ENCODE measurements at regions not wholly inside any gene's neighbourhood (a gene's known extent, or its start where the extent isn't known, plus 50 kb on each side); places are given as distances from the start of the nearest gene placed in this dataset.

- Histone ChIP-seq H3K4me3 (ENCODE audit: low read depth, low read length) (no peak overlapping the region), H3K9me3 (ENCODE audit: control insufficient read depth, insufficient read depth, low read length) (peaks cover 35% of the 10 kb centered on the region), H3K27ac (ENCODE audit: low read depth, low read length) (no peak overlapping the region), H3K27me3 (ENCODE audit: control insufficient read depth, insufficient read depth, low read length) (no peaks in the 10 kb centered on the region)
- CTCF ChIA-PET: no interaction called here
- TF ChIP-seq, protein P1, sequence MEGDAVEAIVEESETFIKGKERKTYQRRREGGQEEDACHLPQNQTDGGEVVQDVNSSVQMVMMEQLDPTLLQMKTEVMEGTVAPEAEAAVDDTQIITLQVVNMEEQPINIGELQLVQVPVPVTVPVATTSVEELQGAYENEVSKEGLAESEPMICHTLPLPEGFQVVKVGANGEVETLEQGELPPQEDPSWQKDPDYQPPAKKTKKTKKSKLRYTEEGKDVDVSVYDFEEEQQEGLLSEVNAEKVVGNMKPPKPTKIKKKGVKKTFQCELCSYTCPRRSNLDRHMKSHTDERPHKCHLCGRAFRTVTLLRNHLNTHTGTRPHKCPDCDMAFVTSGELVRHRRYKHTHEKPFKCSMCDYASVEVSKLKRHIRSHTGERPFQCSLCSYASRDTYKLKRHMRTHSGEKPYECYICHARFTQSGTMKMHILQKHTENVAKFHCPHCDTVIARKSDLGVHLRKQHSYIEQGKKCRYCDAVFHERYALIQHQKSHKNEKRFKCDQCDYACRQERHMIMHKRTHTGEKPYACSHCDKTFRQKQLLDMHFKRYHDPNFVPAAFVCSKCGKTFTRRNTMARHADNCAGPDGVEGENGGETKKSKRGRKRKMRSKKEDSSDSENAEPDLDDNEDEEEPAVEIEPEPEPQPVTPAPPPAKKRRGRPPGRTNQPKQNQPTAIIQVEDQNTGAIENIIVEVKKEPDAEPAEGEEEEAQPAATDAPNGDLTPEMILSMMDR (IDR thresholded peaks at IDR 0.05; ENCODE audit: low read depth, low read length): no peak
- no peak for DNase-seq (ENCODE audit: low read depth, low spot score)
- POLR2A ChIA-PET: no interaction called here
Observed at GRCh38 chr3:852033-852432, 240.8 kb upstream of the CNTN6 start.

DNA sequence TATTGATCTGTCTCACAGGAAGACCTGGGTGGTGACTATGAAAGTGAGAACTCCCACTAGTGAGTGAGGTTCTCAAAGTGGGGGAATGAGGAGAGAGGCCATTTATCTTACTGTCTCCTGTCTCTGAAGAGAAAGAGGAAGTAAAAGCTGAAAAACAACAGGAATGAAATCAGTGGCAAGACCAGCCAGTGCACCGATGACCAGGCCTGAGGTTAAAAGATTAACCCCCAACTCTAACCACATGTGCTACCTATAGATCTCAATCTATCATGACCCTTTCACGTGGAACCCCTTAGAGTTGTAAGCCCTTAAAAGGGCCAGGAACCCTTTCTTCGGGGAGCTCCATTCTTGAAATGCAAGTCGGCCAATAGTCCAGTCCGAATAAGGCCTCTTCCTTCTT lies 239.3 kb upstream of the CNTN6 start:
- TF ChIP-seq, protein P1 (IDR thresholded peaks at IDR 0.05; ENCODE audit: low read depth, low read length): no peak
- no peak overlapping the region for H3K4me3 ChIP-seq (ENCODE audit: low read depth, low read length)
- no peak for DNase-seq (ENCODE audit: low read depth, low spot score)
- ChIA-PET CTCF (no interaction called here), POLR2A (no interaction called here)
- no peak overlapping the region for H3K27ac ChIP-seq (ENCODE audit: low read depth, low read length)
- peaks cover 35% of the 10 kb centered on the region for H3K9me3 ChIP-seq (ENCODE audit: control insufficient read depth, insufficient read depth, low read length)
- H3K27me3 ChIP-seq (ENCODE audit: control insufficient read depth, insufficient read depth, low read length): no peaks in the 10 kb centered on the region

DNA sequence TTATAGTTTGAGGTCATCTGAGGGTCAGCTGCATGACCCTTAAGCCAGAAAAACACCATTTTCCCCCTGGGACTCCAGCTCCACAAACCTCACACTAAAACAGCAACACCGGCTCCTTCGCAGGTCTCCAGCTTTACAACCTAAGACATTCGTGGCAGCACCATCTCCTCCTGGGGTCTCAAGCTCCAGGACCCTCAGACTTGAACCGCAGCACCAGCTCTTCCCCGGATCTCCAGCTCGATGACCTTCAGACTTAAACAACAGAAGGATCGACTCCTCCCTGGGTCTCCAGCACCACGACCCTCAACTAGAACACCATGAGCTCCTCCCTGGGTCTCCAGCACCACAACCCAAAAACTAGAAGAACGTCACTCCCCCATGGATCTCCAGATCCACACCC lies 233.7 kb upstream of the CNTN6 start:
- Histone ChIP-seq H3K27me3 (ENCODE audit: control insufficient read depth, insufficient read depth, low read length) (no peaks in the 10 kb centered on the region), H3K4me3 (ENCODE audit: low read depth, low read length) (no peak overlapping the region), H3K27ac (ENCODE audit: low read depth, low read length) (no peak overlapping the region), H3K9me3 (ENCODE audit: control insufficient read depth, insufficient read depth, low read length) (peaks cover 34% of the 10 kb centered on the region; the same call in 1 of the 2 replicates)
- ChIA-PET CTCF (no interaction called here), POLR2A (no interaction called here)
- DNase-seq (ENCODE audit: low read depth, low spot score): no peak
- TF ChIP-seq, protein P1 (IDR thresholded peaks at IDR 0.05; ENCODE audit: low read depth, low read length): no peak

DNA sequence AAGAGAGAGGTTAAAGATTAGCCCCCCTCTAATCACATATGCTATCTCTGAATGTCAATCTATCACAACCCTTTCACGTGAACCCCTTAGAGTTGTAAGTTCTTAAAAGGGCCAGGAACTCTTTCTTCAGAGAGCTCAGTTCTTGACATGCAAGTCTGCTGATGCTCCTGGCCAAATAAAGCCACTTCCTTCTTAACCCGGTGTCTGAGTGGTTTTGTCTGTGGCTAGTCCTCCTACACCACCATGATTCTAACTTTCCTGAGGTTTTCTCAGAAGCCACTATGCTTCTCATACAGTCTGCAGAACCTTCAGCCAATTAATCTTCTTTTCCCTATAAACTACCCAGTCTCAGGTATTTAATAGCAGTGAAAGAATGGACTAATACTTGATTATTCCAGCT lies 231.1 kb upstream of the CNTN6 start:
- Histone ChIP-seq H3K9me3 (ENCODE audit: control insufficient read depth, insufficient read depth, low read length) (peaks cover 34% of the 10 kb centered on the region; the same call in 1 of the 2 replicates), H3K27me3 (ENCODE audit: control insufficient read depth, insufficient read depth, low read length) (no peaks in the 10 kb centered on the region), H3K4me3 (ENCODE audit: low read depth, low read length) (no peak overlapping the region), H3K27ac (ENCODE audit: low read depth, low read length) (no peak overlapping the region)
- DNase-seq (ENCODE audit: low read depth, low spot score): no peak
- ChIA-PET POLR2A (no interaction called here), CTCF (no interaction called here)
- TF ChIP-seq, protein P1 (IDR thresholded peaks at IDR 0.05; ENCODE audit: low read depth, low read length): no peak

GRCh38 chr3:869269-869668 lies 223.6 kb upstream of the CNTN6 start:
- CTCF ChIA-PET: no interaction called here
- Histone ChIP-seq H3K4me3 (ENCODE audit: low read depth, low read length) (no peak overlapping the region), H3K27ac (ENCODE audit: low read depth, low read length) (no peak overlapping the region), H3K9me3 (ENCODE audit: control insufficient read depth, insufficient read depth, low read length) (no peaks in the 10 kb centered on the region), H3K27me3 (ENCODE audit: control insufficient read depth, insufficient read depth, low read length) (no peaks in the 10 kb centered on the region)
- DNase-seq (ENCODE audit: low read depth, low spot score): no peak
- TF ChIP-seq, protein P1 (IDR thresholded peaks at IDR 0.05; ENCODE audit: low read depth, low read length): no peak
- POLR2A ChIA-PET: no interaction called here
